Right hindlimb (tissue), 1 donor: ENCODE measurements at regions not wholly inside any gene's neighbourhood (a gene's known extent, or its start where the extent isn't known, plus 50 kb on each side); places are given as distances from the start of the nearest gene placed in this dataset.

ENCODE experiments used
- DNase-seq: peaks from one replicate; pipeline ENCODE4 v3.0.0-alpha.2; 2018

GRCh38 chr4:126800575-126801141, 832.1 kb upstream of the INTU start:
- no peak for DNase-seq

GRCh38 chr4:126807132-126807531, 825.6 kb upstream of the INTU start:
- DNase-seq = no peak

GRCh38 chr4:126812076-126812475, 820.7 kb upstream of the INTU start:
- no peak for DNase-seq

DNA sequence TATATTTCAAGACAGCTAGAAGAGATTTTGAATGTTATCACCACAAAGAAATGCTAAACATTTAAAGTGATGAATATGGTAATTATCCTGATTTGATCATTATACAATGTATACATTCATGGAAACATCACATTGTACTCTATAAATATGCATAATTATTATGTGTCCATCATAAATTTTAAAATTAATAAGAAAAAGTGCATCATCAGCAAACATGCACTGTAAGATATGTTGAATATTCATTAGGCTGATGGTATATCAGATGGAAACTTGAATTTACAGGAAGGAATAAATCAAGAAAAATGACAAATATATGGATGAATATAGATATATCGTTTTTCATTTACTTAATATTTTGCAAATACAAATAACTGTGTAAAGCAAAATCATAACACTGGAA, 812.1 kb upstream of the INTU start:
- no peak for DNase-seq

GRCh38 chr4:126821152-126821551, 811.6 kb upstream of the INTU start:
- DNase-seq = no peak

GRCh38 chr4:126825083-126825482, 807.7 kb upstream of the INTU start:
- no peak for DNase-seq

GRCh38 chr4:126827669-126828068, 805.1 kb upstream of the INTU start:
- DNase-seq = no peak

DNA sequence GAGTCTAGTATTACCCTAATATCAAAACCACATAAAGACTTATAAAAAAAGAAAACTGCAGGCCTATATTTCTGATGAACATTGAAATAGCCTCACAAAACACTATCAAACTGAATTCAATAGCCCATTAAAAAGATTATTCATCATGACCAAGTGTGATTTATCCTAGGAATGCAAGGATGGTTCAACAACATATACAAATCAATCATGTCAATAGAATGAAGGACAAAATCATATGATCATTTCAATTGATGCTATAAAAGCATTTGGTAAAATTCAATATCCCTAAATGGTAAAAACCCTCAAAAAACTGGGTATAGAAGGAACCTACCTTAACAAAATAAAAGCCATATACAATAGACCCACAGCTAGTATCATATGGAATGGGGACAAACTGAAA, 797.9 kb upstream of the INTU start:
- no peak for DNase-seq

- DNase-seq = no peak
Observed at GRCh38 chr4:126838941-126839679, 793.6 kb upstream of the INTU start.

DNA sequence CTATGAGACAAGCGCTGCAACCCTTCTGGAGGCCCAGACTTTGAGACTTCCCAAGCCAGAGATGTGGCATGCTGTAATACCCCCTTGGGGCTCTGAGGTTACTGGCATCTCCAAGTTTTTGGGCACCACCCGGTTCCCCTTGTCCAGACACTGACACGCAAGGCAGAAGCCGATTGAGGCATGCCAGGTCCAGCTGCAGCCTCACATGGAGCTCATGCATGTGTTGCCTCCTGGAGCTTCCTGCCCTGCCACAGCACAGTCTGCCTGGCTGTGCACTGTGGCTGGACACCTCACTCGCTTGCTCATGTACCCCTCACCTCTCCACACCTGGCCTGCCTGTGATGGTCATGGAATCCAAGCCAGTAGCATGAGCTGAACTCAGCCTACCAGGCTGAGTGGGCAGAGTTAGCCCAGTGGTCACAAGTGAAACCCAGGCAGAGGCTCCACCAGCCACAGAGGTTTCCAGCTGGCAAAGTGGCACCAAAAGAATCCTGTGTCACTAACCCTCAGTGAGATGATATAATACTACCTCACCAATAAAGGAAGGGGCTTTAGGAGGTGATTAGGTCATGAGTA, 789.2 kb upstream of the INTU start:
- no peak for DNase-seq

DNA sequence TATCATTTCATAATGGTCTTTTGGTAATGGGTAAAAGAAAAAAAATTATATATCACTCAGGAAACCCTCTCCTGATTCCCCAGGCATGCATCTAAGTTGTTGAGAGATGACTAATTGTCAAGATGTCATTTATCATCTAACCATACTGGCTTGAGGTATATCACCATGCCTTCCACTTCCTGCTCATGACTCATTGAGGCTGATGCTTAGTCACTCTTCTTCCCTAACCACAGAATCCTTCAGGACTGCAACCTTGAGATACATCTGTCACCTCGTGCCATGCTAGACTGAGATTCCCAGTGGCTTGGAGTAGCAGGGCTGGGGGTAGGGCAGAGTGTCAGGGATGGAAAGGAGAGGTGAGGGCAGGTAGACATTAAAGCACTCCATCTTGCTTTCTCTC, 782.5 kb upstream of the INTU start:
- DNase-seq = no peak

GRCh38 chr4:126851391-126851790, 781.4 kb upstream of the INTU start:
- no peak for DNase-seq

DNA sequence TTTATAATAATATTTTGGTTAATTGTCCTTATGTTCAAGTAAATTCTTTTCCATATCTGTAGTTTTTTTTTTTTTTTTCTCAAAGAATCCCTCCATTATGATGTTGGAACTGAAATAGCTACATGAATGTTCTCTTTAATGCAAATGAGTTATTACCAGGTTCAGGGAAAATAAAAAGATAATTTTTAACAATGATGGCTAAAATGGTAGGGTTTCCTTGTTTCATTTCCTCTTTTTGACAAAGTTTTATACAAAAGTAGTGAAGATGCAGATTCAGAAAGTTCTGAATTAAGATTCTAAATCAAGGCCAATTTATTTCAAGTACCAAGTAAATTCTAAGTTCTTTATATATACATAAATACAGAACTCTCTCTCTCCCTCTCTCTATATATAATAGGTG, 779.0 kb upstream of the INTU start:
- DNase-seq = no peak

DNA sequence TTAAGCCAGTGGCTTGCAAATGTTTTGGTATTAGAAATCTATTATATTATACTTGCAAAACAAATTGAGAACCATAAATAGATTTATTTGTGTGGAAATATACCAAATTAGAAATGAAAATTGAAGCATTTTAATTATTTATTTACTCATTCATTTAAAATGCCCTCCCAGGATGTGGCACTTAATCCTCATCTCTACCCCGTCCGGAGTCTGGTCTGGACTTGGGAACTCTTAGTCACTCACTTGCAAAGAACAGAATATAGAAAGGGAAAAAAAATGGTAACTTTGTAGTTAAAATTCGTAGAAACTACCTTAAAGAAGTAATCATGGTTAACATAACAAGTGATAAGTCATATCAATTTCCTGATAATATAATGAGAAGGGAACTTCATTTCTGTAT, 775.9 kb upstream of the INTU start:
- no peak for DNase-seq

GRCh38 chr4:126859314-126859713, 773.4 kb upstream of the INTU start:
- DNase-seq = no peak

DNA sequence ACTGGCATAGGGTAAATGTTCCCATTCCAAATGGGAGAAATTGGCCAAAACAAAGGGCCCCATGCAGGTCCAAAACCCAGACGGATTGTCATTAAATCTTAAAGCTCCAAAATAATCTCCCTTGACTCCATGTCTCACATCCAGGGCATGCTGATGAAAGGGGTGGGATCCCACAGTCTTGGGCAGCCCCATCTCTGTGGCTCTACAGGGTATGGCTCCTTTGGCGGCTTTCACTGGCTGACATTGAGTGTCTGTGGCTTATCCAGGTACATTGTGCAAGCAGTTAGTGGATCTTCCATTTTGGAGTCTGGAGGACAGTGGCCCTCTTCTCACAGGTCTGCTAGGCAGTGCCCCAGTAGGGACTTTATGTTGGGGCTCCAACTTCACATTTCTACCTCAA, 772.9 kb upstream of the INTU start:
- DNase-seq = no peak

DNA sequence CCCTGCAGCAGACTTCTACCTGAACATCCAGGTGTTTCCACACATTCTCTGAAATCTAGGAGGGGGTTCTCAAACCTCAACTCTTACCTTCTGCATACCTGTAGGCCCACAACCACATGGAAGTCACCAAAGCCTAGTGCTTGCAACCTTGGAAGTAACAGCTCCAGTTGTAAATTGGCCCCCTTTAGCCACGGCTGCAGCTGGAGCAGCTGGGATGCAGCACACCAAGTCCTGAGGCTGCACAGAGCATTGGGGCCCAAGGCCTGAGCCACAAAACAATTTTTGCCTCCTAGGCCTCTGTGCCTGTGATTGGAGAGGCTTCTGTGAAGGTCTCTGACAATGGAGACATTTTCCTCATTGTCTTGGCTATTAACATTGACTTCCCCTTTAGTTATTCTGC, 772.4 kb upstream of the INTU start:
- DNase-seq = no peak

- no peak for DNase-seq
Observed at GRCh38 chr4:126869967-126870366, 762.8 kb upstream of the INTU start.

- no peak for DNase-seq
Observed at GRCh38 chr4:126871810-126872209, 760.9 kb upstream of the INTU start.

- DNase-seq = no peak
Observed at GRCh38 chr4:126874533-126874932, 758.2 kb upstream of the INTU start.

DNA sequence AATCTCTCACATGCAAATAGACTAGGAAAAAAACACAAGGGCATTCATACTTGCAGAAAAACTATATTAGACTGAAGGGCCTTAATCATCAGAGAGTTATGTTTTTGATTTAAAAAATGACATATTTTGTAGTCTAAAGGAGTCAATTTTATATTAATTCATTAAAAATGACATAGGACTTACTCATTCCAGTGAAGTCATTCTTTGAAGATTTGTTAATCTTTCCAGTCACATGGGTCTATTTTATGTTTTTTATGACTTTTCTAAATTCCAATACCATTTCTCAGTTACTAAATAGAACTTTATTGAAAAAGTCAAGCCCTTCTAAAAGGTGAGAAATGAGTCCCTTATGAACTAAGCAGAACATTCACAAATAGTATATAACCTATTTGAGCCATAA, 743.8 kb upstream of the INTU start:
- DNase-seq = no peak

DNA sequence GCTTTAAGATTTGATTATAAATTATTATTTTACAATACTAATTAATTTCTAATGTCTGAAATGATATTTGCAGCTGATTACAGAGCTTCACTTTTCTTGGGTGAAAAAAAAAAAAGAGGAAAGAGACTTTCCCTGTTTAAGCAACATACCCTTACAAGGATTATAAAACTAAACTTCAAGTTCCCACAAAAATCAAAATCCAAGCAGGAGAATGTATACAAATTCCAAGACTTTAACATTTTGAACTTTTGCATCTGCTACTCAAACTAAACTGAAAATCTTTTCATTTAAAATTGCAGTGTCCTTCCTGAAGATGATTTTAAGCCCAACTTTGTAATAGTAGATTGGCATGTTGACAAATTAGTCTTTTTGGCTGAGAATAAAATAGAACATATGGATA, 742.4 kb upstream of the INTU start:
- DNase-seq = no peak

DNA sequence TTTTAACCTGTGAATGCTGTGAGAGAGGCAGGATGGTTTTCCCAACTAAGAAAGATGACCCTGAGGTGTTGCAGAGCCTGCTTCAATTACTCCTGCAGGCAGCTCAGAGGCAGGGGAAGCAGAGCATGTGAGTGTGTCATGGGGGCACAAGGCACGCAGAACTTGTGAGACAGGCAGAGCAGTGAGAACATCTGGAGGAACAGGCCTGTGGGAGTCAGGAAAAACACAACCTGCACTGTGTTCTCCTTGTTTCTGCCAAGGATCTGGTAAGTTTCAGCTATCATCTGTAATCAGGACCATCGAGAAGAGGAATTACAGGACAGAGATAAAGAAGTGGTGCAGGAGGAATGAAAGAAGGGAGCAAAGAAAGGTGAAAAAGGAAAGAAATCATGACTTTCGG, 741.8 kb upstream of the INTU start:
- no peak for DNase-seq

DNA sequence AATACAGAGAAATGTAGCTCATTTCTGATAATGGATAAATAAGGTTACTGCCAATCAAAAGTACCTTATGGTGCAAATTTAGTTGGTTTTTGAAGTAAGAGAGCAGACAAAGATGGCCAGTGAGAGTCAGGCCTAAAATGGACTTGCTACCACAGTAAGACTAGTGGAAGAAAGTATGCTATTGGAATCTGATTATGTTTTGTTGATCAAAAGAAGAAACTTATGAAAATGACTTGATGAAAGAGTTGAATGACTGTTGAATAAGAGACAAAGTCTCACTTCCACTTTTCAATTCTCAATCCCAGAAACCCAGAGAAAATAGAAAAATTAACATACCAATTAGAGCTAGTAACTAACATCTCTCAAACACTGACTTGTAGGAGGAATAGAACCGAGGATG, 737.8 kb upstream of the INTU start:
- no peak for DNase-seq
